Endothelial cell of umbilical vein (primary cell): ENCODE measurements at regions not wholly inside any gene's neighbourhood (a gene's known extent, or its start where the extent isn't known, plus 50 kb on each side); places are given as distances from the start of the nearest gene placed in this dataset.

ENCODE experiments used
- BruUV-seq: library from RNA; stranded (reverse); fragments of 400-500 nt; replicated peaks from 2 replicates; lab custom pipeline; 2021; lab: Mats Ljungman, UMichigan
- CTCF ChIA-PET: fragments of 300-600, 350-600 bp; sonication (Branson Sonifier 250); formaldehyde crosslinking; loops from one replicate; lab custom pipeline; 2021; ENCODE audit warnings: antibody characterized with exemption, inconsistent platforms; lab: Charles Lee
- POLR2A ChIA-PET: fragments of 300-600, 350-600 bp; sonication (Branson Sonifier 250); formaldehyde crosslinking; loops from one replicate; lab custom pipeline; 2021; ENCODE audit warnings: antibody characterized with exemption, inconsistent platforms; lab: Charles Lee
- DNase-seq: peaks from one replicate; pipeline ENCODE4 v3.0.0-alpha.2; 2011; ENCODE audit warnings: low read depth, low spot score
- FAIRE-seq: peaks from 2 replicates; lab custom pipeline; 2011; peaks lifted over from hg19 to GRCh38; lab: Jason Lieb, UNC
- H2AFZ ChIP-seq: 2 replicates; pipeline ENCODE4 v1.6.0; 2012; ENCODE audit warnings: low read depth, low read length, control low read depth, inconsistent platforms
- H3K27ac ChIP-seq: 2 replicates; pipeline ENCODE4 v1.5.1; 2011; ENCODE audit warnings: low read depth, mild to moderate bottlenecking, control low read depth, low read length, moderate library complexity; ENCODE audit not compliant: insufficient read depth
- H3K27me3 ChIP-seq, 2 experiments: 2 replicates each; pipeline versions ENCODE4 v1.6.0 to v1.6.1; 2011; ENCODE audit warnings: low read length in 2 of 2, mixed read lengths in 1 of 2; ENCODE audit not compliant: control insufficient read depth in 2 of 2, insufficient read depth in 2 of 2
- H3K36me3 ChIP-seq, 2 experiments: 2 replicates in 1 of 2; 3 replicates in 1 of 2; pipeline ENCODE4 v1.5.1; 2011; ENCODE audit warnings: low read length in 2 of 2, mild to moderate bottlenecking in 1 of 2, moderate library complexity in 1 of 2; ENCODE audit not compliant: control insufficient read depth in 2 of 2, insufficient read depth in 2 of 2; ENCODE audit errors: extremely low read depth in 1 of 2
- H3K4me1 ChIP-seq: 3 replicates; pipeline ENCODE4 v1.5.1; 2011; ENCODE audit warnings: mild to moderate bottlenecking, low read length; ENCODE audit not compliant: control insufficient read depth, insufficient read depth; ENCODE audit errors: extremely low read depth
- H3K4me2 ChIP-seq: 2 replicates; pipeline ENCODE4 v1.6.1; 2011; ENCODE audit warnings: low read length, control low read depth, mixed read lengths; ENCODE audit not compliant: insufficient read depth
- H3K4me3 ChIP-seq, 3 experiments: fragments of 200-600 bp in 1 of 3; sonication (generic), shearing (Covaris generic) in 1 of 3; replicated peaks in 1 of 3; 2 replicates each; pipeline ENCODE4 v1.5.1; 2011 to 2016; ENCODE audit warnings: control low read depth in 3 of 3, low read length in 3 of 3, mild to moderate bottlenecking in 2 of 3, inconsistent platforms in 1 of 3, low read depth in 1 of 3, moderate library complexity in 1 of 3; ENCODE audit not compliant: insufficient read depth in 1 of 3
- H3K79me2 ChIP-seq: 2 replicates; pipeline ENCODE4 v1.6.0; 2012; ENCODE audit warnings: low read length, inconsistent platforms; ENCODE audit not compliant: control insufficient read depth, insufficient read depth
- H3K9ac ChIP-seq: replicated peaks from 2 replicates; pipeline ENCODE3; 2011; ENCODE audit warnings: low read length, control low read depth; ENCODE audit not compliant: insufficient read depth; ENCODE audit errors: extremely low read depth
- H3K9me1 ChIP-seq: replicated peaks from 3 replicates; pipeline ENCODE4 v1.6.0; 2011; ENCODE audit warnings: mild to moderate bottlenecking, low read length; ENCODE audit not compliant: control insufficient read depth, insufficient read depth; ENCODE audit errors: extremely low read depth
- H3K9me3 ChIP-seq: replicated peaks from 2 replicates; pipeline ENCODE4 v1.5.1; 2012; ENCODE audit warnings: low read length, inconsistent platforms; ENCODE audit not compliant: control insufficient read depth, insufficient read depth
- H4K20me1 ChIP-seq: replicated peaks from 2 replicates; pipeline ENCODE3; 2011; ENCODE audit warnings: mild to moderate bottlenecking, low read length; ENCODE audit not compliant: control insufficient read depth, insufficient read depth; ENCODE audit errors: extremely low read depth
- EZH2 ChIP-seq: IDR thresholded peaks from 2 replicates; pipeline ENCODE4 v1.6.1; 2012; ENCODE audit warnings: borderline replicate concordance, low read depth, mild to moderate bottlenecking, moderate library complexity, low read length, inconsistent platforms; ENCODE audit not compliant: severe bottlenecking
- FOS ChIP-seq: IDR thresholded peaks from 2 replicates; pipeline ENCODE4 v1.6.1; 2011; ENCODE audit warnings: mild to moderate bottlenecking, low read length, moderate library complexity, borderline replicate concordance; ENCODE audit not compliant: insufficient read depth
- GATA2 ChIP-seq: IDR thresholded peaks from 2 replicates; pipeline ENCODE4 v1.7.0; 2011; ENCODE audit warnings: low read depth, mild to moderate bottlenecking, moderate library complexity, mixed read lengths, low read length; ENCODE audit not compliant: insufficient read length, insufficient read depth
- JUN ChIP-seq: IDR thresholded peaks from 2 replicates; pipeline ENCODE4 v1.6.1; 2011; ENCODE audit warnings: borderline replicate concordance, low read depth; ENCODE audit not compliant: insufficient read length, insufficient read depth
- POLR2A ChIP-seq: IDR thresholded peaks from 2 replicates; pipeline ENCODE4 v1.6.1; 2012; ENCODE audit warnings: low read depth, mild to moderate bottlenecking, control low read depth, low read length
- POLR2AphosphoS5 ChIP-seq: IDR thresholded peaks from 2 replicates; pipeline ENCODE4 v1.6.1; 2012; ENCODE audit warnings: low read depth, mild to moderate bottlenecking, control low read depth, low read length, moderate library complexity; ENCODE audit not compliant: insufficient read depth
- dilution Hi-C: fragments of 300-500 bp; cut with MboI; formaldehyde crosslinking; loops from one replicate; pipeline ENCODE4 v1.15.0; 2019; ENCODE audit warnings: low sequenced_read_pairs; ENCODE audit not compliant: extremely low pct_ligation_motif_present
- intact Hi-C: fragments of 100-400 bp; cut with micrococcal nuclease; formaldehyde crosslinking; loops from one replicate; pipeline ENCODE4 v1.10.0; 2022
- TF ChIP-seq, protein P1 (sequence below): IDR thresholded peaks from 2 replicates; pipeline ENCODE4 v1.6.1; 2011; ENCODE audit not compliant: insufficient read depth, insufficient read length
- TF ChIP-seq, protein P2 (sequence below), 2 donors: IDR thresholded peaks; 1 replicate in 1 of 2; 2 replicates in 1 of 2; pipeline ENCODE4 v1.5.1; 2011; ENCODE audit warnings: low read length in 2 of 2, mild to moderate bottlenecking in 2 of 2, moderate library complexity in 2 of 2, control low read depth in 1 of 2, inconsistent platforms in 1 of 2, low read depth in 1 of 2; ENCODE audit not compliant: insufficient read depth in 1 of 2; ENCODE audit errors: extremely low read depth in 1 of 2

DNA sequence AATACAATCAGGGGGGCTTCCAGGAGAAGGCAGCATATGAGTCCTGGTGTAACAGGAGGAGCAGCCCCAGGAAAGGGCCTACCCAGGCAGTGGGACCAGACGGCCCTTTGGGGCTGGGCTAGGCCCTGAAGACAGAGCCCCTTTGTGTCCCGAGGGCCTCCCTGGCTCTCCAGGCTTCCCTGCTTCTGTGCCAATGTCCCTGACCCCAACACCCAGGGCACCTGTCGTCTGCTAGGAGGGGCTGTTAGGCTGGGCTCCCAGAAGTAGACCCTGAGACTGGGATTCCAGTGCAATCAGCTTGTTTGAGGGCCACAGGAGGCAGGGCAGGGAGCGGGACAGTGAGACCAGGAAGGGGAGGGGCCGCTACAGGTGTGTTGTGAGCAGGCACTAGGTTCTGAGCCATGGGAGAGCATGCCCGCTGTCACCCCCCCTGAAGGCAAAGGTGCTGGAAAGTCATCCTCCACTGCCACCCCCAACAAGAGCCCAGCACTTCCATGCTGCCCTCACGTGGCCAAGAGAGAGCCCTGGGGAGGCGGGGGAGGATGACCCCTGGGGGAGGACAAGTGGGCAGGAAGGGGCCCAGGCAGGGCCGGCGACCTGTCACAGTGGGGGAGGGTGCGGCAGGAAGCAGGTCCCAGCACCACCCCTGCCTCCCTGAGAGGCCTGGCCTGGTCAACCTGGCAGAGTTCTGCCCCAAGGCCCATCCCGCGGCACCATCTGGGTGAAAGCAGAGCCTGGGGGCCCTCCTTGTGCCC is 64.8 kb downstream of the ADRA2C start:
- no peaks in the 10 kb centered on the region for H4K20me1 ChIP-seq
- H3K79me2 ChIP-seq: no peaks in the 10 kb centered on the region
- H3K4me2 ChIP-seq: no peak overlapping the region
- FAIRE-seq (no peak), DNase-seq (no peak)
- H3K36me3 ChIP-seq: no peaks in the 10 kb centered on the region
- H3K27ac ChIP-seq: no peak overlapping the region
- no TSS peak for BruUV-seq
- H3K9me3 ChIP-seq: no peaks in the 10 kb centered on the region
- no peak overlapping the region for H3K4me3 ChIP-seq
- no peaks in the 10 kb centered on the region for H3K9me1 ChIP-seq
- no peak overlapping the region for H2AFZ ChIP-seq
- H3K9ac ChIP-seq: no peak overlapping the region
- H3K4me1 ChIP-seq: no peaks in the 10 kb centered on the region
- dilution Hi-C loops: no loop called here
- ChIA-PET POLR2A (no interaction called here), CTCF (no interaction called here)
- TF ChIP-seq POLR2AphosphoS5 (no peak), POLR2A (no peak), EZH2 (no peak), JUN (no peak), GATA2 (no peak), FOS (no peak)
- TF ChIP-seq, protein P1, sequence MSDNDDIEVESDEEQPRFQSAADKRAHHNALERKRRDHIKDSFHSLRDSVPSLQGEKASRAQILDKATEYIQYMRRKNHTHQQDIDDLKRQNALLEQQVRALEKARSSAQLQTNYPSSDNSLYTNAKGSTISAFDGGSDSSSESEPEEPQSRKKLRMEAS: no peak
- TF ChIP-seq, protein P2, sequence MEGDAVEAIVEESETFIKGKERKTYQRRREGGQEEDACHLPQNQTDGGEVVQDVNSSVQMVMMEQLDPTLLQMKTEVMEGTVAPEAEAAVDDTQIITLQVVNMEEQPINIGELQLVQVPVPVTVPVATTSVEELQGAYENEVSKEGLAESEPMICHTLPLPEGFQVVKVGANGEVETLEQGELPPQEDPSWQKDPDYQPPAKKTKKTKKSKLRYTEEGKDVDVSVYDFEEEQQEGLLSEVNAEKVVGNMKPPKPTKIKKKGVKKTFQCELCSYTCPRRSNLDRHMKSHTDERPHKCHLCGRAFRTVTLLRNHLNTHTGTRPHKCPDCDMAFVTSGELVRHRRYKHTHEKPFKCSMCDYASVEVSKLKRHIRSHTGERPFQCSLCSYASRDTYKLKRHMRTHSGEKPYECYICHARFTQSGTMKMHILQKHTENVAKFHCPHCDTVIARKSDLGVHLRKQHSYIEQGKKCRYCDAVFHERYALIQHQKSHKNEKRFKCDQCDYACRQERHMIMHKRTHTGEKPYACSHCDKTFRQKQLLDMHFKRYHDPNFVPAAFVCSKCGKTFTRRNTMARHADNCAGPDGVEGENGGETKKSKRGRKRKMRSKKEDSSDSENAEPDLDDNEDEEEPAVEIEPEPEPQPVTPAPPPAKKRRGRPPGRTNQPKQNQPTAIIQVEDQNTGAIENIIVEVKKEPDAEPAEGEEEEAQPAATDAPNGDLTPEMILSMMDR (IDR thresholded peaks at IDR 0.05; ENCODE audit: extremely low read depth in 1 of 2, insufficient read depth in 1 of 2, low read depth in 1 of 2, low read length in 2 of 2): no peak
- intact Hi-C loops: no loop called here
- no peaks in the 10 kb centered on the region for H3K27me3 ChIP-seq
